ENCODE measurements at regions not wholly inside any gene's neighbourhood (a gene's known extent, or its start where the extent isn't known, plus 50 kb on each side); places are given as distances from the start of the nearest gene placed in this dataset.

GRCh38 chr21:27406300-27407009 lies 439.6 kb upstream of the ADAMTS5 start:
- H3K36me3 ChIP-seq (ENCODE audit: control insufficient read depth in 4 of 4, insufficient read depth in 4 of 4, low read length in 3 of 4), result no peaks in the 10 kb centered on the region
- no peaks in the 10 kb centered on the region for H3K27me3 ChIP-seq (replicated peaks in 2 of 5; ENCODE audit: control insufficient read depth in 4 of 5, insufficient read depth in 5 of 5, low read length in 4 of 5)
- no peak overlapping the region for H3K4me3 ChIP-seq (ENCODE audit: control insufficient read depth in 1 of 7, extremely low read depth in 1 of 7, insufficient read depth in 4 of 7, low read depth in 2 of 7, low read length in 6 of 7)
- no peak for DNase-seq
- POLR2A ChIA-PET, result no interaction called here
- no peaks in the 10 kb centered on the region for H3K9me3 ChIP-seq (ENCODE audit: control extremely low read depth in 1 of 5, control insufficient read depth in 4 of 5, insufficient read depth in 2 of 5, low read depth in 1 of 5, low read length in 4 of 5)
- H3K4me1 ChIP-seq (ENCODE audit: control extremely low read depth in 1 of 4, control insufficient read depth in 4 of 4, insufficient read depth in 4 of 4, low read length in 3 of 4), result no peaks in the 10 kb centered on the region
- CTCF ChIA-PET, result no interaction called here
- no peak overlapping the region for H3K27ac ChIP-seq (ENCODE audit: insufficient read depth in 1 of 2, low read depth in 1 of 2, low read length in 2 of 2, poor library complexity in 1 of 2, severe bottlenecking in 2 of 2)
- 86% methylated on average over 2 of the region's 3 CpGs for WGBS (ENCODE audit: insufficient coverage)

GRCh38 chr21:27403011-27403410 lies 436.1 kb upstream of the ADAMTS5 start:
- POLR2A ChIA-PET, result no interaction called here
- H3K4me1 ChIP-seq (ENCODE audit: control extremely low read depth in 1 of 4, control insufficient read depth in 4 of 4, insufficient read depth in 4 of 4, low read length in 3 of 4), result no peaks in the 10 kb centered on the region

GRCh38 chr21:27400045-27400444 lies 433.2 kb upstream of the ADAMTS5 start:
- Histone ChIP-seq H3K9me3 (ENCODE audit: control extremely low read depth in 1 of 5, control insufficient read depth in 4 of 5, insufficient read depth in 2 of 5, low read depth in 1 of 5, low read length in 4 of 5) (no peaks in the 10 kb centered on the region), H3K36me3 (ENCODE audit: control insufficient read depth in 4 of 4, insufficient read depth in 4 of 4, low read length in 3 of 4) (no peaks in the 10 kb centered on the region), H3K27me3 (replicated peaks in 2 of 5; ENCODE audit: control insufficient read depth in 4 of 5, insufficient read depth in 5 of 5, low read length in 4 of 5) (no peaks in the 10 kb centered on the region), H3K4me3 (ENCODE audit: control insufficient read depth in 1 of 7, extremely low read depth in 1 of 7, insufficient read depth in 4 of 7, low read depth in 2 of 7, low read length in 6 of 7) (no peak overlapping the region), H3K4me1 (ENCODE audit: control extremely low read depth in 1 of 4, control insufficient read depth in 4 of 4, insufficient read depth in 4 of 4, low read length in 3 of 4) (no peaks in the 10 kb centered on the region), H3K27ac (ENCODE audit: insufficient read depth in 1 of 2, low read depth in 1 of 2, low read length in 2 of 2, poor library complexity in 1 of 2, severe bottlenecking in 2 of 2) (no peak overlapping the region)
- ChIA-PET CTCF (no interaction called here), POLR2A (no interaction called here)
- DNase-seq, result no peak
- WGBS (ENCODE audit: insufficient coverage), result 87% methylated on average over 4 of the region's 4 CpGs

More at GRCh38 chr21:27403011-27403410, 436.1 kb upstream of the ADAMTS5 start:
- Histone ChIP-seq H3K4me3 (ENCODE audit: control insufficient read depth in 1 of 7, extremely low read depth in 1 of 7, insufficient read depth in 4 of 7, low read depth in 2 of 7, low read length in 6 of 7) (no peak overlapping the region), H3K36me3 (ENCODE audit: control insufficient read depth in 4 of 4, insufficient read depth in 4 of 4, low read length in 3 of 4) (no peaks in the 10 kb centered on the region), H3K27ac (ENCODE audit: insufficient read depth in 1 of 2, low read depth in 1 of 2, low read length in 2 of 2, poor library complexity in 1 of 2, severe bottlenecking in 2 of 2) (no peak overlapping the region), H3K9me3 (ENCODE audit: control extremely low read depth in 1 of 5, control insufficient read depth in 4 of 5, insufficient read depth in 2 of 5, low read depth in 1 of 5, low read length in 4 of 5) (no peaks in the 10 kb centered on the region), H3K27me3 (replicated peaks in 2 of 5; ENCODE audit: control insufficient read depth in 4 of 5, insufficient read depth in 5 of 5, low read length in 4 of 5) (no peaks in the 10 kb centered on the region)
- 92% methylated on average over 2 of the region's 3 CpGs for WGBS (ENCODE audit: insufficient coverage)
- no peak for DNase-seq
- CTCF ChIA-PET, result no interaction called here

GRCh38 chr21:27397578-27397977 lies 430.7 kb upstream of the ADAMTS5 start:
- Histone ChIP-seq H3K4me1 (ENCODE audit: control extremely low read depth in 1 of 4, control insufficient read depth in 4 of 4, insufficient read depth in 4 of 4, low read length in 3 of 4) (no peaks in the 10 kb centered on the region), H3K36me3 (ENCODE audit: control insufficient read depth in 4 of 4, insufficient read depth in 4 of 4, low read length in 3 of 4) (no peaks in the 10 kb centered on the region), H3K27ac (ENCODE audit: insufficient read depth in 1 of 2, low read depth in 1 of 2, low read length in 2 of 2, poor library complexity in 1 of 2, severe bottlenecking in 2 of 2) (no peak overlapping the region), H3K27me3 (replicated peaks in 2 of 5; ENCODE audit: control insufficient read depth in 4 of 5, insufficient read depth in 5 of 5, low read length in 4 of 5) (no peaks in the 10 kb centered on the region), H3K4me3 (ENCODE audit: control insufficient read depth in 1 of 7, extremely low read depth in 1 of 7, insufficient read depth in 4 of 7, low read depth in 2 of 7, low read length in 6 of 7) (no peak overlapping the region), H3K9me3 (ENCODE audit: control extremely low read depth in 1 of 5, control insufficient read depth in 4 of 5, insufficient read depth in 2 of 5, low read depth in 1 of 5, low read length in 4 of 5) (no peaks in the 10 kb centered on the region)
- no peak for DNase-seq
- ChIA-PET POLR2A (no interaction called here), CTCF (no interaction called here)
- no CpG with 5 or more reads among the region's 1 CpG for WGBS (ENCODE audit: insufficient coverage)

- H3K36me3 ChIP-seq (ENCODE audit: control insufficient read depth in 4 of 4, insufficient read depth in 4 of 4, low read length in 3 of 4), result no peaks in the 10 kb centered on the region
- CTCF ChIA-PET, result interaction anchor here (0.6 kb wide), 1 partner anchor 1710 kb away, joined by 3 read pairs; no protein-coding TSS in a partner anchor
- no peak overlapping the region for H3K27ac ChIP-seq (ENCODE audit: insufficient read depth in 1 of 2, low read depth in 1 of 2, low read length in 2 of 2, poor library complexity in 1 of 2, severe bottlenecking in 2 of 2)
- no peak overlapping the region for H3K4me3 ChIP-seq (ENCODE audit: control insufficient read depth in 1 of 7, extremely low read depth in 1 of 7, insufficient read depth in 4 of 7, low read depth in 2 of 7, low read length in 6 of 7)
- DNase-seq, result no peak
- H3K4me1 ChIP-seq (ENCODE audit: control extremely low read depth in 1 of 4, control insufficient read depth in 4 of 4, insufficient read depth in 4 of 4, low read length in 3 of 4), result no peaks in the 10 kb centered on the region
- 100% methylated on average over 2 of the region's 3 CpGs for WGBS (ENCODE audit: insufficient coverage)
- no peaks in the 10 kb centered on the region for H3K27me3 ChIP-seq (replicated peaks in 2 of 5; ENCODE audit: control insufficient read depth in 4 of 5, insufficient read depth in 5 of 5, low read length in 4 of 5)
- H3K9me3 ChIP-seq (ENCODE audit: control extremely low read depth in 1 of 5, control insufficient read depth in 4 of 5, insufficient read depth in 2 of 5, low read depth in 1 of 5, low read length in 4 of 5), result no peaks in the 10 kb centered on the region
- POLR2A ChIA-PET, result no interaction called here
Observed at GRCh38 chr21:27393726-27394125, 426.8 kb upstream of the ADAMTS5 start.

GRCh38 chr21:27391990-27392389 lies 425.1 kb upstream of the ADAMTS5 start:
- Histone ChIP-seq H3K4me1 (ENCODE audit: control extremely low read depth in 1 of 4, control insufficient read depth in 4 of 4, insufficient read depth in 4 of 4, low read length in 3 of 4) (no peaks in the 10 kb centered on the region), H3K27me3 (replicated peaks in 2 of 5; ENCODE audit: control insufficient read depth in 4 of 5, insufficient read depth in 5 of 5, low read length in 4 of 5) (no peaks in the 10 kb centered on the region), H3K27ac (ENCODE audit: insufficient read depth in 1 of 2, low read depth in 1 of 2, low read length in 2 of 2, poor library complexity in 1 of 2, severe bottlenecking in 2 of 2) (no peak overlapping the region), H3K9me3 (ENCODE audit: control extremely low read depth in 1 of 5, control insufficient read depth in 4 of 5, insufficient read depth in 2 of 5, low read depth in 1 of 5, low read length in 4 of 5) (no peaks in the 10 kb centered on the region), H3K36me3 (ENCODE audit: control insufficient read depth in 4 of 4, insufficient read depth in 4 of 4, low read length in 3 of 4) (no peaks in the 10 kb centered on the region), H3K4me3 (ENCODE audit: control insufficient read depth in 1 of 7, extremely low read depth in 1 of 7, insufficient read depth in 4 of 7, low read depth in 2 of 7, low read length in 6 of 7) (no peak overlapping the region)
- ChIA-PET CTCF (no interaction called here), POLR2A (no interaction called here)
- DNase-seq, result no peak
- 89% methylated on average over 1 of the region's 2 CpGs for WGBS (ENCODE audit: insufficient coverage)

GRCh38 chr21:27390384-27390783 lies 423.5 kb upstream of the ADAMTS5 start:
- CTCF ChIA-PET, result no interaction called here
- DNase-seq, result no peak
- Histone ChIP-seq H3K27ac (ENCODE audit: insufficient read depth in 1 of 2, low read depth in 1 of 2, low read length in 2 of 2, poor library complexity in 1 of 2, severe bottlenecking in 2 of 2) (no peak overlapping the region), H3K4me1 (ENCODE audit: control extremely low read depth in 1 of 4, control insufficient read depth in 4 of 4, insufficient read depth in 4 of 4, low read length in 3 of 4) (no peaks in the 10 kb centered on the region), H3K9me3 (ENCODE audit: control extremely low read depth in 1 of 5, control insufficient read depth in 4 of 5, insufficient read depth in 2 of 5, low read depth in 1 of 5, low read length in 4 of 5) (no peaks in the 10 kb centered on the region), H3K36me3 (ENCODE audit: control insufficient read depth in 4 of 4, insufficient read depth in 4 of 4, low read length in 3 of 4) (no peaks in the 10 kb centered on the region), H3K4me3 (ENCODE audit: control insufficient read depth in 1 of 7, extremely low read depth in 1 of 7, insufficient read depth in 4 of 7, low read depth in 2 of 7, low read length in 6 of 7) (no peak overlapping the region), H3K27me3 (replicated peaks in 2 of 5; ENCODE audit: control insufficient read depth in 4 of 5, insufficient read depth in 5 of 5, low read length in 4 of 5) (no peaks in the 10 kb centered on the region)
- POLR2A ChIA-PET, result no interaction called here
- 40% methylated on average over 1 of the region's 2 CpGs for WGBS (ENCODE audit: insufficient coverage)

All from common myeloid progenitor, CD34-positive (primary cell).